Right kidney (tissue), 1 donor: ENCODE measurements at regions not wholly inside any gene's neighbourhood (a gene's known extent, or its start where the extent isn't known, plus 50 kb on each side); places are given as distances from the start of the nearest gene placed in this dataset.
"Not testable (repeated sequence)": the region's sequence is repeated elsewhere in the genome, so short reads cannot be mapped to it uniquely, and the experiment has no call there.

ENCODE experiments used
- DNase-seq: peaks from one replicate; pipeline ENCODE4 v3.0.0-alpha.2; 2016

GRCh38 chr12:111271674-111272418 lies 97.0 kb downstream of the PHETA1 start:
- no peak for DNase-seq

- no peak for DNase-seq
Observed at GRCh38 chr12:111270774-111271173, 98.1 kb downstream of the PHETA1 start.

GRCh38 chr12:111270239-111270638 lies 98.7 kb downstream of the PHETA1 start:
- no peak for DNase-seq

DNA sequence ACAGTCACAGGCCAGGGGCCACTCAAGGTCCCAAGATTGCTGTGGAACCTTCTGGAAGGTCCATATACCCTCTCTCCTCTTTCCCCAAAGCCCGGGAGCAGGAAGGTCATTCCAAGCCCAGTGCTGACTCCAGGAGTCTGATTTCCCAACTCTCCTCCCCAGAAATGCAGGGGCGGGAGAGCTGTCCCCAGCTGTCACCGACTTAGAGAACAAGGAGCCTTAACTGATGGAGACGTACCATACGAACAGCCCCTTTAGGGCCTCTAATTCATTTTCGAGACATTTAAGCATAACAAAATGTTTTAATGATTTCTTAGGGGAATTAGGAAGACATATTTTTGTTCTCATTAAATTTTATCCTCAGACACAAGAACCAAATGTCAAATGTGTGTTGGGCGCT lies 99.2 kb downstream of the PHETA1 start:
- peak; percentile 14 for DNase-seq

DNA sequence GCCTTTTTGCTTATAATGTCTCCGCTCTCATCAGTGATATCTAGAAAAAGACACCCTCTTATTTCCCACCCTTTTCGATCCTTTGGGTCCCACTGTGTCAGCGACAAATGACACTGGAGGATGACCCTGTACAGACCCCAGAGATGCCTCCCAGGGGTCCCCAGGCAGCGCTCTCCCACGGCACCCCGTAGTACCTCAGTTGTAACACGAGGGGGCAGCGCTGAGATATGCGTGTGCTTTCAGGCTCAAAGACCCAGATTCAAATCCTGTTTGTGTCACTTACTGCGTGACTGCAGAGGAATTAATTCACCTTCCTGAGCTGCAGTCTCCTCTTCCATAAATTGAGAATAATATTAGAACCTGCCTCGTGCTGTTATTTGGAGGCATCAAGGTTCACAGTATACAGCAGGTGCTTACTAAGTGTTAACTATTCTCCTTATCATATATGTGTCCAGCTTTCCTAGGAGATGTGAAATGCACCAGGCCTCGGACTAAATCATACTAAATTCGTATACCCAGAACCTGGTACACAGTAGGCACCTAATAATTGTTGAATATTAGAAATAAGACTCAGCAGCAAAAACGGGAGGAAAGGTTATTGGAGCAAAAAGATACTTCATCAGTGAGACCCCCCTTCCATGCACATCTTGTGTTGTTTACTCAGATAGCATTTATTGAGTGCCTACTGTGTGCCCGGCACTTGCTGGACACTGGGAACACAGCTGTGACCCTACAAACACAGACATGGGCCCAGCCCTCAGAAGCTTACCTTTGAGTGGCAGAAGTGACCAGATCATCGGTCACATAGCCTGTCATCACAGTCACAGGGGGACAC lies 99.9 kb downstream of the PHETA1 start:
- no peak for DNase-seq

GRCh38 chr12:111267144-111267543 lies 101.8 kb downstream of the PHETA1 start:
- DNase-seq: no peak

- DNase-seq: no peak
Observed at GRCh38 chr12:111261911-111262676, 106.8 kb downstream of the PHETA1 start.

DNA sequence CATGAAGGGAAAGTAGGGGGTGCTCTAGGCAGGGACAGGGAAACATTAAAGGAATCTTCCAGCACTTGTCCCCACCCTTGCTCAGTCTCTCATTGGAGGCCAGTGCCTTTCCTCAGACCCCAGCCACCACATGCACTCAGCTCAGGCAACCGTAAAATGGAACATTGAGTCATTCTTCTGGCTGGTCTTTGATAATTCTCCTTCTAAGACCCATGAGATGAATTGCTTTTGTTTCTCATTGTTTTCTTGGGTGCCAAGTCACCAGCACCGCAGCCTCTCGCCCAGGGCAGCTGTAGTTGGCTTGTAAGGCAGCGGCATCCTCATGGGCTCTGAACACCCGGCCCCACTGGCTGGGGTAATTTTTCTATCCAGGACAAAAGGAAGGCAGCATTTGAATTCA lies 108.2 kb downstream of the PHETA1 start:
- no peak for DNase-seq

GRCh38 chr12:111259231-111259630 lies 109.7 kb downstream of the PHETA1 start:
- no peak for DNase-seq

GRCh38 chr12:111258081-111258480 lies 110.8 kb downstream of the PHETA1 start:
- DNase-seq: not testable (repeated sequence)

DNA sequence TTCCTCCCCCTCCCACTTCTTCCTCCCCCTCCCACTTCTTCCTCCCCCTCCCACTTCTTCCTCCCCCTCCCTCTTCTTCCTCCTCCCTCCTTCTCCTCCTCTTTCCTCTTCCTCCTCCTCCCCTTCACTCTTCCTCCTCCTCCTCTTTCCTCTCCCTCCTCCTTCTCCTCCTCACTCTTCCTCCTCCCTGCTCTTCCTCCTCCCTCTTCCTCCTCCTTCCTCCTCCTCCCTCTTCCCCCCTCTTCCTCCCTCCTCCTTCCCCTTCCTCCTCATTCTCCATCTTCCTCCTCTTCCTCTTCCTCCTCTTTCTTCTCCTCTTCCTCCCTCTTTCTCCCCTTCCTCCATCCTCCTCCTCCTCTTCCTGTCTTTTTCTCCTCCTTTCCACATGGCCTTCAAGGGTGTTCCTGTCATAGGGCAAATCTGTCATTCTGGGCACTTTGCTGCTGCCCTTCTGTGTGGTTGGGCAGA lies 111.4 kb downstream of the PHETA1 start:
- DNase-seq: no peak

DNA sequence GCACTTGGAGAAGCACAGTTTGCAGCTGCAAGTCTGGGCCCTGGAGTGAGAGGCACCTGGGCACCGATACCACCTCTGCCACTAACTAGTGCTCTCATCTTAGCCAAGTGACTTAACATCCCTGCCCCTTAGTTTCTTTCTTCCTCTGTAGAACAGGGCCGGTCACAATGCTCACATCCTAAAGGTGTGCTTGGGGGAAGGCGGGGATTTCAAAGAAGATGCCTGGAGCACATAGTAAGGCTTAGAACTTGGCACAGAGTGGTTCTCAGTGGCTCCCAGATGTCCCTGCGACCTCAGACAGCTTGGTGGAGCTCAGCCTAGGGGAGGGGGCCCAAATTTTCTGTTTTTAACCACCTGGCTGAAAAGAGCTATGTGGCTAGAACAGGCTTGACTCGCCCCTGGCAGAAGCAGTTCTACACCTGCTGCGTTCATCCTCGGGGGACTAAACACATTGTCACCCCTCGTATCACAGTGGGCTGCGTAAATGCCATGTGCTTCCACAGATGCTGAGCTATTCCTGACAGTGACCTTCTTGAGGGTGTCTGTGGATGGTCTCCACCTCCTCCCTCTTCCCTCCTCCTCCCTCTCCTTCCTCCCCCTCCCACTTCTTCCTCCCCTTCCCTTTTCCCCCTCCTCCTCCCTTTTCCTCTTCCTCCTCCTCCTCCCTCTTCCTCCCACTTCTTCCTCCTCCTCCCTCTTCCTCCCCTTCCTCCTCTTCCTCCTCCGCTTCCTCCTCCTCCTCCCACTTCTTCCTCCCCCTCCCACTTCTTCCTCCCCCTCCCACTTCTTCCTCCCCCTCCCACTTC lies 112.1 kb downstream of the PHETA1 start:
- no peak for DNase-seq

DNA sequence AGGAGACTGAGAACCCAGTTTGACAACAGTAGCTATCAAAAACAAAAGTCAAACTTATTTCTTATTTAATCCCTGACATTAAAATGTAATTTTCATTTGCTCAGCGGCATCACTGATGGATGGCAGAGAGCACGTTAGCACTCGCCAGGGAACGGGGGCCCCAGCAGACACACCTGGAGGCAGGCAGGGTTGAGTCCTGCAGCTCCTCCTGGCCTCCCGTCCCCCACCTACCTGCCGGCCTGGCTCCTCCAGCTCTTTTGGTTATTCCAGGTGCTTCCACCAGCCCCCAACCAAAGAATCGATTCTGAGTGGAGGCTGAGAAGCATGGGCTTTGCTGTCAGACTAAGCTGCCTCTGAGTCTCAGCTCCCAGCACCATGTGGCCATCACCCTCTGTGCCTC lies 113.6 kb downstream of the PHETA1 start:
- no peak for DNase-seq

DNA sequence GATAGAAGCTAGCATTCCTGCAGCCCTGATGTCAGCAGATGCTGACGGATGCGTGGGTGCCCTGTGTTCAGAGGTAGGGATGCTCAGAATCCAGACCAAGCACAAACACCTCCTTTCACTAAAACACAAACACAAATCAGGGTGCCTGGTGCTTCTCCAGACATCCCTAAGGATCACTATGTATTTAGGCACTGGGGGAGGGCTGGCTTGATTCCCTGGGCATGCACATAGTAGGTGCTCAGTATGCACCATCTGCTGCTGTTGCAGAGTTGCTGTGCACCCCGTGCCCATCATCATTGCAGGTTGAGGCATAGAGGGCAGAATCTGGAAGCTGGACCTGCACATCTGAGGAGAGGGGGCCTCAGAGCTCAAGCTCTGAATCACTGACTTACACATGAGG lies 114.8 kb downstream of the PHETA1 start:
- DNase-seq: no peak

DNA sequence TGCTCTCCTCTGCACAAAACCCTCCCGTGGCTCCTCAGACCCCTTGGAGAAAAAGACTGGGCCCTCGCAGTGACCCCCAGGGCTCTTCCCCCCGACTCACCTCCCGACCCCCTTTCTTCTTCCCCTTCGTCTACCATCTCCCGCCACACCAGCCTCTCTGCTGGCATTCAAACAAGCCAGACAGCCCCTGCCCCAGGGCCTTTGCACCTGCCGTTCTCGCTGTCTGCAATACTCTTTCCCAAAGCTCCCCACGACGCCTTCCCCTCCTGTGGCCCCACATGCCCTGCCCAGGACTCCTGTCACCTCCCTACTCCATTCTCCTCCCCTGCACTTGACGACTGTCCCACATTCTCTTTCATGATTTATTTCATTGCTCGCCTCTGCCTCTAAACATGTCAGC lies 115.7 kb downstream of the PHETA1 start:
- no peak for DNase-seq

DNA sequence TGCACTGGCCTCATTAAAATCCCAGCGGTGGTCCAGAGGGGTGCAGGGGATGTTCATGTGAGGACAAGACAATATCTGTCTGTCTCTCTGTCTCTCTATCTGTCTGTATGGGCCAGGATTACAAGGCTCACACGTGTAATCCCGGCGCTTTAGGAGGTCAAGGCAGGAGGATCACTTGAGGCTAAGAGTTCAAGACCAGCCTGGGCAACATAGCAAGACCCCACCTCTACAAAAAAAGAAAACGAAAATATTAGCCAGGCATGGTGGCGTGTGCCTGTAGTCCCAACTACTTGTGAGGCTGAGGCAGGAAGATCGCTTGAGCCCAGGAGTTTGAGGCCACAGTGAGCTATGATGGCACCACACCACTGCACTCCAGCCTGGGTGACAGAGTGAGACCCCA lies 117.1 kb downstream of the PHETA1 start:
- DNase-seq: no peak

DNA sequence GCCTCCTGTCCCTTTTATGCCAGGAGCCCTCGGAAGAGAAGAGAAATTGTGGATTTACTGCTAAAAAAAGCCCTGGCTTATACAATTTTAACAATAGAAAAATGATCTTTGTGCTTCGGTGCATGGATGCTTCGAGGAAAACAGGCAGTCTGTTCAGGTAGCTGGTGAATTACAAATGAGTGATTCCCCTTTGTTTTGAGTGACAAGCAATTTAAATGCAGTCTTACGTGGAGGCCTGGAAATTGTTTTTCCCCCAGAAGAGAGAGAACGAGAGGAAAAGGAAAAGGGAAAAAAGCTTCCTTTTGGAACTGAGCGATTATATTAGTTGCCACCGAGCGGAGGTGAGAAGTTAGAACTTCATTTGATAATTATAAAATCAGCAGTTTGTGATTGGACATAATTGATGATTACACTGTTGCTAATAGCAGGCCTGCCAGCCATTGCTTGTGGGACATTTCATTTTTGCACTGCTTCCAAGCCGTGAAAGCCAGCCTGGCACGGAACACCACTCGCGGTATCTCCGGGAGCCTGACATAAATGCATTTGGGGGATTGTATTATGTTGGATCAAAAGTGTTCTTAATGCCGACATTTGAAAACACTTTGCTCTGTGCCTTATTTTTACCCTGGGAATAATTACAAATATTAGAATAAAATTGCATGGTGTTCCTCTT lies 117.7 kb downstream of the PHETA1 start:
- DNase-seq: no peak

- DNase-seq: no peak
Observed at GRCh38 chr12:111250251-111250881, 118.5 kb downstream of the PHETA1 start.

DNA sequence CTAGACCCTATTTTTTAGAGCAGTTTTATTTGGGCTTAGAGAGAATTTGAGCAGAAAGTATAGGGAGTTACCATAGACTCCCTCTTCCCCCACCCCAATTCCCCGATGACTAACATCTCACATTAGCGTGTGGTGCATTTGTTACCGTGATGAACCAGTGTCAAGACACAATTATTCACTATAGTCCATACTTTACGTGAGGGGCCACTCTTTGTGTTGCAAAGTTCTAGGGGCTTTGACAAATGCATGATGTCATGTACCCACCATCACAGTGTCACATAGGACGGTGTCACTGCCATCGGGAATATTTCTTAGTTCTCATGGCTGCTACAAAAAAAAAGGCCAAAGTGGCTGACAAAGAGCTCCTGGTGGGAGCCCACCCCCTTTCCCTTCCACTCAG lies 119.1 kb downstream of the PHETA1 start:
- no peak for DNase-seq

DNA sequence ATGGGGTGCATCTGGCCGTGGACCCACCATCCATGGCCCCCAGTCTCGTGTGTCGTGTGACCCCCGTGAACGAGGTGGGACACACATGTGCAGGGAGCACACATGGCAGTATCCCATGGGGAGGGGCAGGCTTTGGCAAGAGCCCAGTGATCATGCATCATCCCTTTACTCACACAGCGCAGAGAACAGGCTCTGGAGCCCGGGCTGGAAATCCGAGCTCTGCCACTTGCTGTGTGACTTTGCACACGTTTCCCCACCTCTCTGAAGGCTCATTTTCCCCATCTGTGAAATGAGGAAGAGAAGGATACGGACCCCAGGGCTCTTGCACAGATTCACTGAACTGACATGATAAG lies 119.9 kb downstream of the PHETA1 start:
- DNase-seq: no peak
